GM18873 (cell line): ENCODE measurements at regions not wholly inside any gene's neighbourhood (a gene's known extent, or its start where the extent isn't known, plus 50 kb on each side); places are given as distances from the start of the nearest gene placed in this dataset.
"Not testable (repeated sequence)": the region's sequence is repeated elsewhere in the genome, so short reads cannot be mapped to it uniquely, and the experiment has no call there.

Experiments used
- ATAC-seq: cut with Tn5 transposase; IDR thresholded peaks from one replicate; pipeline ENCODE4 v1.9.1; 2021; ENCODE audit warnings: mild to moderate bottlenecking, moderate library complexity, moderate number of reproducible peaks; ENCODE audit not compliant: unreplicated experiment, low FRiP score

GRCh38 chr14:81738946-81739659 lies 205.4 kb upstream of the SEL1L start:
- ATAC-seq: no peak

GRCh38 chr14:81743605-81744004 lies 210.0 kb upstream of the SEL1L start:
- no peak for ATAC-seq

GRCh38 chr14:81751198-81751597 lies 217.5 kb upstream of the SEL1L start:
- ATAC-seq: no peak

- ATAC-seq: no peak
These were observed 225.9 kb upstream of the SEL1L start for GRCh38 chr14:81759541-81759940.

GRCh38 chr14:81765651-81766275 lies 232.1 kb upstream of the SEL1L start:
- no peak for ATAC-seq

- no peak for ATAC-seq
These were observed 232.8 kb upstream of the SEL1L start for GRCh38 chr14:81766321-81766915.

GRCh38 chr14:81767266-81767995 lies 233.8 kb upstream of the SEL1L start:
- ATAC-seq: no peak

- no peak for ATAC-seq
These were observed 238.1 kb upstream of the SEL1L start for GRCh38 chr14:81771651-81772275.

- ATAC-seq: no peak
These were observed 238.7 kb upstream of the SEL1L start for GRCh38 chr14:81772381-81772780.

GRCh38 chr14:81776531-81776930 lies 242.9 kb upstream of the SEL1L start:
- no peak for ATAC-seq

- ATAC-seq: not testable (repeated sequence)
These were observed 248.1 kb upstream of the SEL1L start for GRCh38 chr14:81781798-81782197.

- ATAC-seq: no peak
These were observed 250.4 kb upstream of the SEL1L start for GRCh38 chr14:81784084-81784483.

- ATAC-seq: no peak
These were observed 263.7 kb upstream of the SEL1L start for GRCh38 chr14:81797315-81797714.

- ATAC-seq: no peak
These were observed 268.3 kb upstream of the SEL1L start for GRCh38 chr14:81801921-81802320.

- ATAC-seq: no peak
These were observed 268.7 kb upstream of the SEL1L start for GRCh38 chr14:81802341-81802740.

- no peak for ATAC-seq
These were observed 272.1 kb upstream of the SEL1L start for GRCh38 chr14:81805785-81806184.

GRCh38 chr14:81811705-81812269 lies 278.1 kb upstream of the SEL1L start:
- no peak for ATAC-seq

- ATAC-seq: no peak
These were observed 284.6 kb upstream of the SEL1L start for GRCh38 chr14:81818271-81818670.

GRCh38 chr14:81819344-81819743 lies 285.7 kb upstream of the SEL1L start:
- no peak for ATAC-seq

GRCh38 chr14:81819910-81820309 lies 286.3 kb upstream of the SEL1L start:
- ATAC-seq: no peak
